ENCODE measurements at regions not wholly inside any gene's neighbourhood (a gene's known extent, or its start where the extent isn't known, plus 50 kb on each side); places are given as distances from the start of the nearest gene placed in this dataset.

- H3K27ac ChIP-seq, result no peak overlapping the region
- no peaks in the 10 kb centered on the region for H3K9me3 ChIP-seq
- H3K4me3 ChIP-seq, result no peak overlapping the region
- intact Hi-C loops (cut with DNase I), result no loop called here
- TF ChIP-seq POLR2A (IDR thresholded peaks at IDR 0.05) (no peak), EP300 (IDR thresholded peaks at IDR 0.05) (no peak), CTCF (IDR thresholded peaks at IDR 0.05) (no peak)
- H3K27me3 ChIP-seq, result no peaks in the 10 kb centered on the region
- no peaks in the 10 kb centered on the region for H3K36me3 ChIP-seq
- peaks cover 2% of the 10 kb centered on the region for H3K4me1 ChIP-seq (ENCODE audit: insufficient read depth)
- no peak for DNase-seq
These were observed 316.7 kb upstream of the MARCKS start for GRCh38 chr6:113540466-113540865.

DNA sequence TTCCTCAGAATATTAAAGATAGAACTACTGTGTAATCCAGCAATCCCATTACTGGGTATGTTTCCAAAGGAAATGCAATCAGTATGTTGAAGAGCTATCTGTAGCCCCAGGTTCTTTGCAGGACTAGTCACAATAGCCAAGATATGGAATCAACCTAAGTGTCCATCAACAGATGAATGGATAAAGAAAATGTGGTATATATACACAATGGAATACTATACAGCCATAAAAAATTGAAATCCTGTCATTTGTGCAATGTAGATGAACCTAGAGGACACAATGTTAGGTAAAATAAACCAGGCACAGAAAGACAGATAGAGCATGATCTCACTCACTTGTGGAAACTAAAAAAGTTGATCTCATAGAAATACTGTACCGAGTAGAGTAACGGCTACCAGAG is 306.0 kb upstream of the MARCKS start:
- H3K36me3 ChIP-seq, result no peaks in the 10 kb centered on the region
- H3K4me1 ChIP-seq (ENCODE audit: insufficient read depth), result no peaks in the 10 kb centered on the region
- H3K27ac ChIP-seq, result no peak overlapping the region
- no peak overlapping the region for H3K4me3 ChIP-seq
- 96 to 100% (median 97%) methylated on average over 2 of the region's 2 CpGs for WGBS, 3 donors
- no peaks in the 10 kb centered on the region for H3K9me3 ChIP-seq
- intact Hi-C loops (cut with DNase I), result no loop called here
- no peaks in the 10 kb centered on the region for H3K27me3 ChIP-seq
- DNase-seq, result no peak
- no peak for TF ChIP-seq CTCF (IDR thresholded peaks at IDR 0.05)
- no peak for TF ChIP-seq EP300 (IDR thresholded peaks at IDR 0.05)
- TF ChIP-seq POLR2A (IDR thresholded peaks at IDR 0.05), result no peak

GRCh38 chr6:113556775-113557174 is 300.4 kb upstream of the MARCKS start:
- H3K4me1 ChIP-seq (ENCODE audit: insufficient read depth), result peaks cover 4% of the 10 kb centered on the region
- no peak for TF ChIP-seq POLR2A (IDR thresholded peaks at IDR 0.05)
- no peak for TF ChIP-seq CTCF (IDR thresholded peaks at IDR 0.05)
- TF ChIP-seq EP300 (IDR thresholded peaks at IDR 0.05), result no peak

GRCh38 chr6:113558431-113558830 is 298.7 kb upstream of the MARCKS start:
- H3K36me3 ChIP-seq, result no peaks in the 10 kb centered on the region
- intact Hi-C loops (cut with DNase I), result no loop called here
- H3K9me3 ChIP-seq, result no peaks in the 10 kb centered on the region
- H3K27me3 ChIP-seq, result no peaks in the 10 kb centered on the region
- no peak for DNase-seq
- H3K27ac ChIP-seq, result no peak overlapping the region
- no peak overlapping the region for H3K4me3 ChIP-seq
- H3K4me1 ChIP-seq (ENCODE audit: insufficient read depth), result peaks cover 4% of the 10 kb centered on the region
- TF ChIP-seq EP300 (IDR thresholded peaks at IDR 0.05) (no peak), POLR2A (IDR thresholded peaks at IDR 0.05) (no peak), CTCF (IDR thresholded peaks at IDR 0.05) (no peak)

More at GRCh38 chr6:113556775-113557174, 300.4 kb upstream of the MARCKS start:
- Histone ChIP-seq H3K36me3 (no peaks in the 10 kb centered on the region), H3K4me3 (no peak overlapping the region), H3K9me3 (no peaks in the 10 kb centered on the region), H3K27ac (no peak overlapping the region), H3K27me3 (no peaks in the 10 kb centered on the region)
- intact Hi-C loops (cut with DNase I), result no loop called here
- no peak for DNase-seq

- intact Hi-C loops (cut with DNase I), result no loop called here
- H3K27me3 ChIP-seq, result no peaks in the 10 kb centered on the region
- DNase-seq, result no peak
- no peak overlapping the region for H3K4me3 ChIP-seq
- H3K9me3 ChIP-seq, result no peaks in the 10 kb centered on the region
- no peak for TF ChIP-seq EP300 (IDR thresholded peaks at IDR 0.05)
- no peak for TF ChIP-seq POLR2A (IDR thresholded peaks at IDR 0.05)
- no peak for TF ChIP-seq CTCF (IDR thresholded peaks at IDR 0.05)
- H3K36me3 ChIP-seq, result no peaks in the 10 kb centered on the region
- H3K4me1 ChIP-seq (ENCODE audit: insufficient read depth), result peaks cover 4% of the 10 kb centered on the region
- no peak overlapping the region for H3K27ac ChIP-seq
These were observed 298.2 kb upstream of the MARCKS start for GRCh38 chr6:113558966-113559365.

All from ovary (tissue), 7 donors.